HG03469 (cell line): ENCODE measurements at regions not wholly inside any gene's neighbourhood (a gene's known extent, or its start where the extent isn't known, plus 50 kb on each side); places are given as distances from the start of the nearest gene placed in this dataset.

ENCODE experiments used
- ATAC-seq: cut with Tn5 transposase; IDR thresholded peaks from one replicate; pipeline ENCODE4 v1.9.1; 2021; ENCODE audit warnings: mild to moderate bottlenecking, moderate library complexity, moderate number of reproducible peaks; ENCODE audit not compliant: unreplicated experiment

GRCh38 chr6:10307028-10307427 is 107.8 kb downstream of the TFAP2A start:
- ATAC-seq = no peak

- no peak for ATAC-seq
Measured at GRCh38 chr6:10305790-10306415, 109.0 kb downstream of the TFAP2A start.

- no peak for ATAC-seq
Measured at GRCh38 chr6:10303608-10304506, 111.0 kb downstream of the TFAP2A start.

GRCh38 chr6:10302566-10303235 is 112.2 kb downstream of the TFAP2A start:
- ATAC-seq = no peak

GRCh38 chr6:10300071-10300470 is 114.8 kb downstream of the TFAP2A start:
- ATAC-seq = peak; percentile 64

- ATAC-seq = no peak
Measured at GRCh38 chr6:10297832-10298231, 117.0 kb downstream of the TFAP2A start.

- no peak for ATAC-seq
Measured at GRCh38 chr6:10278746-10279145, 136.1 kb downstream of the TFAP2A start.

GRCh38 chr6:10276660-10277287 is 138.1 kb downstream of the TFAP2A start:
- no peak for ATAC-seq

- ATAC-seq = no peak
Measured at GRCh38 chr6:10276106-10276505, 138.8 kb downstream of the TFAP2A start.

- no peak for ATAC-seq
Measured at GRCh38 chr6:10272591-10272990, 142.3 kb downstream of the TFAP2A start.

GRCh38 chr6:10271982-10272381 is 142.9 kb downstream of the TFAP2A start:
- ATAC-seq = no peak

- ATAC-seq = peak; percentile 86
Measured at GRCh38 chr6:10269814-10270472, 144.9 kb downstream of the TFAP2A start.

- no peak for ATAC-seq
Measured at GRCh38 chr6:10268611-10269310, 146.1 kb downstream of the TFAP2A start.

GRCh38 chr6:10268111-10268510 is 146.8 kb downstream of the TFAP2A start:
- ATAC-seq = no peak

- ATAC-seq = no peak
Measured at GRCh38 chr6:10266462-10266861, 148.4 kb downstream of the TFAP2A start.

- ATAC-seq = no peak
Measured at GRCh38 chr6:10266061-10266460, 148.8 kb downstream of the TFAP2A start.

- no peak for ATAC-seq
Measured at GRCh38 chr6:10262505-10262904, 152.4 kb downstream of the TFAP2A start.

GRCh38 chr6:10259671-10260070 is 155.2 kb downstream of the TFAP2A start:
- ATAC-seq = no peak

- no peak for ATAC-seq
Measured at GRCh38 chr6:10258341-10258740, 156.5 kb downstream of the TFAP2A start.

GRCh38 chr6:10256113-10256690 is 158.7 kb downstream of the TFAP2A start:
- no peak for ATAC-seq
